Panc1 (cell line): ENCODE measurements at regions not wholly inside any gene's neighbourhood (a gene's known extent, or its start where the extent isn't known, plus 50 kb on each side); places are given as distances from the start of the nearest gene placed in this dataset.
A peak's percentile ranks its signal among the peaks of the same experiment; 100 is the strongest.

Experiments used
- ATAC-seq: fragments of 200-7000 bp; cut with Tn5 transposase; 2 replicates; pipeline ENCODE4 v1.9.1; 2020; ENCODE audit warnings: mild to moderate bottlenecking, moderate library complexity
- BruUV-seq: library from RNA; stranded (reverse); fragments of 400-500 nt; replicated peaks from 2 replicates; lab custom pipeline; 2021; lab: Mats Ljungman, UMichigan
- CTCF ChIA-PET: fragments of 300-600 bp; sonication (Branson Sonifier 250); formaldehyde crosslinking; loops from one replicate; lab custom pipeline; 2022; ENCODE audit warnings: antibody characterized with exemption; lab: Charles Lee
- POLR2A ChIA-PET: fragments of 300-600 bp; sonication (Branson Sonifier 250); formaldehyde crosslinking; loops from one replicate; lab custom pipeline; 2022; ENCODE audit warnings: antibody characterized with exemption; lab: Charles Lee
- DNase-seq: peaks from one replicate; pipeline ENCODE4 v3.0.0-alpha.2; 2010; ENCODE audit warnings: low read depth, low spot score
- H3K27ac ChIP-seq: 2 replicates; pipeline ENCODE4 v1.5.1; 2011; ENCODE audit warnings: mild to moderate bottlenecking, low read length, inconsistent platforms
- H3K27me3 ChIP-seq: fragments of 200-500 bp; sonication (Bioruptor generic); 2 replicates; pipeline ENCODE4 v1.6.0; 2014; ENCODE audit warnings: low read length, inconsistent platforms; ENCODE audit not compliant: control insufficient read depth, insufficient read depth
- H3K36me3 ChIP-seq: fragments of 200-500 bp; sonication (Bioruptor generic); 2 replicates; pipeline ENCODE4 v1.5.1; 2014; ENCODE audit warnings: inconsistent platforms, mild to moderate bottlenecking, low read length, moderate library complexity; ENCODE audit not compliant: control insufficient read depth, insufficient read depth
- H3K4me1 ChIP-seq: 2 replicates; pipeline ENCODE4 v1.5.1; 2011; ENCODE audit warnings: inconsistent platforms, mild to moderate bottlenecking, low read length, moderate library complexity; ENCODE audit not compliant: control insufficient read depth, insufficient read depth
- H3K4me3 ChIP-seq, 2 experiments: 2 replicates each; pipeline ENCODE4 v1.5.1; 2011 to 2012; ENCODE audit warnings: low read depth in 2 of 2, low read length in 2 of 2, mild to moderate bottlenecking in 2 of 2, inconsistent platforms in 1 of 2, moderate library complexity in 1 of 2
- H3K9me3 ChIP-seq: fragments of 200-500 bp; sonication (Bioruptor generic); 2 replicates; pipeline ENCODE4 v1.5.1; 2014; ENCODE audit warnings: low read depth, mild to moderate bottlenecking, inconsistent platforms, low read length, moderate library complexity; ENCODE audit not compliant: control insufficient read depth, insufficient read depth
- CTCF ChIP-seq: fragments of 450-650 bp; IDR thresholded peaks from 2 replicates; pipeline ENCODE4 v1.5.1; 2017; ENCODE audit warnings: mild to moderate bottlenecking
- POLR2AphosphoS5 ChIP-seq: IDR thresholded peaks from 2 replicates; pipeline ENCODE4 v1.6.1; 2012; ENCODE audit warnings: mild to moderate bottlenecking, low read depth, low read length, moderate library complexity
- SIN3A ChIP-seq: IDR thresholded peaks from 2 replicates; pipeline ENCODE4 v1.6.1; 2012; ENCODE audit warnings: low read depth, mild to moderate bottlenecking, low read length, moderate library complexity, borderline replicate concordance; ENCODE audit not compliant: insufficient read depth
- TCF7L2 ChIP-seq: IDR thresholded peaks from 2 replicates; pipeline ENCODE4 v1.6.1; 2011; ENCODE audit warnings: mild to moderate bottlenecking, low read depth, low read length, inconsistent platforms
- in situ Hi-C: cut with HindIII; loops from 2 replicates; pipeline ENCODE4 v1.10.0; 2016; ENCODE audit warnings: low sequenced_read_pairs, low pct_unique_long_range_greater_than_20kb
- intact Hi-C: fragments of 100-400 bp; cut with micrococcal nuclease; formaldehyde crosslinking; loops from one replicate; pipeline ENCODE4 v1.10.0; 2022; ENCODE audit not compliant: unreplicated experiment
- TF ChIP-seq, protein P1 (sequence below), 2 experiments: IDR thresholded peaks; 2 replicates each; pipeline ENCODE4 v1.6.1; 2011 to 2012; ENCODE audit warnings: low read depth in 2 of 2, control low read depth in 1 of 2, low read length in 1 of 2, mild to moderate bottlenecking in 1 of 2, moderate library complexity in 1 of 2; ENCODE audit not compliant: insufficient read depth in 1 of 2

GRCh38 chr5:71914281-71914680 is 193.0 kb upstream of the MAP1B start:
- DNase-seq (no peak), ATAC-seq (no peak)
- no peak for TF ChIP-seq SIN3A
- no peak for TF ChIP-seq POLR2AphosphoS5
- TF ChIP-seq CTCF: no peak
- TF ChIP-seq, protein P1, sequence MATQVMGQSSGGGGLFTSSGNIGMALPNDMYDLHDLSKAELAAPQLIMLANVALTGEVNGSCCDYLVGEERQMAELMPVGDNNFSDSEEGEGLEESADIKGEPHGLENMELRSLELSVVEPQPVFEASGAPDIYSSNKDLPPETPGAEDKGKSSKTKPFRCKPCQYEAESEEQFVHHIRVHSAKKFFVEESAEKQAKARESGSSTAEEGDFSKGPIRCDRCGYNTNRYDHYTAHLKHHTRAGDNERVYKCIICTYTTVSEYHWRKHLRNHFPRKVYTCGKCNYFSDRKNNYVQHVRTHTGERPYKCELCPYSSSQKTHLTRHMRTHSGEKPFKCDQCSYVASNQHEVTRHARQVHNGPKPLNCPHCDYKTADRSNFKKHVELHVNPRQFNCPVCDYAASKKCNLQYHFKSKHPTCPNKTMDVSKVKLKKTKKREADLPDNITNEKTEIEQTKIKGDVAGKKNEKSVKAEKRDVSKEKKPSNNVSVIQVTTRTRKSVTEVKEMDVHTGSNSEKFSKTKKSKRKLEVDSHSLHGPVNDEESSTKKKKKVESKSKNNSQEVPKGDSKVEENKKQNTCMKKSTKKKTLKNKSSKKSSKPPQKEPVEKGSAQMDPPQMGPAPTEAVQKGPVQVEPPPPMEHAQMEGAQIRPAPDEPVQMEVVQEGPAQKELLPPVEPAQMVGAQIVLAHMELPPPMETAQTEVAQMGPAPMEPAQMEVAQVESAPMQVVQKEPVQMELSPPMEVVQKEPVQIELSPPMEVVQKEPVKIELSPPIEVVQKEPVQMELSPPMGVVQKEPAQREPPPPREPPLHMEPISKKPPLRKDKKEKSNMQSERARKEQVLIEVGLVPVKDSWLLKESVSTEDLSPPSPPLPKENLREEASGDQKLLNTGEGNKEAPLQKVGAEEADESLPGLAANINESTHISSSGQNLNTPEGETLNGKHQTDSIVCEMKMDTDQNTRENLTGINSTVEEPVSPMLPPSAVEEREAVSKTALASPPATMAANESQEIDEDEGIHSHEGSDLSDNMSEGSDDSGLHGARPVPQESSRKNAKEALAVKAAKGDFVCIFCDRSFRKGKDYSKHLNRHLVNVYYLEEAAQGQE (IDR thresholded peaks at IDR 0.05; ENCODE audit: insufficient read depth in 1 of 2, low read depth in 2 of 2, low read length in 1 of 2): no peak
- no peak for TF ChIP-seq TCF7L2
- Histone ChIP-seq H3K27ac (no peak overlapping the region), H3K27me3 (peaks cover 3% of the 10 kb centered on the region; the same call in 1 of the 2 replicates), H3K4me1 (no peaks in the 10 kb centered on the region), H3K9me3 (no peaks in the 10 kb centered on the region), H3K4me3 (no peak overlapping the region), H3K36me3 (no peaks in the 10 kb centered on the region)
- ChIA-PET CTCF (no interaction called here), POLR2A (no interaction called here)
- BruUV-seq: no TSS peak
- intact Hi-C loops: no loop called here
- in situ Hi-C loops: no loop called here

DNA sequence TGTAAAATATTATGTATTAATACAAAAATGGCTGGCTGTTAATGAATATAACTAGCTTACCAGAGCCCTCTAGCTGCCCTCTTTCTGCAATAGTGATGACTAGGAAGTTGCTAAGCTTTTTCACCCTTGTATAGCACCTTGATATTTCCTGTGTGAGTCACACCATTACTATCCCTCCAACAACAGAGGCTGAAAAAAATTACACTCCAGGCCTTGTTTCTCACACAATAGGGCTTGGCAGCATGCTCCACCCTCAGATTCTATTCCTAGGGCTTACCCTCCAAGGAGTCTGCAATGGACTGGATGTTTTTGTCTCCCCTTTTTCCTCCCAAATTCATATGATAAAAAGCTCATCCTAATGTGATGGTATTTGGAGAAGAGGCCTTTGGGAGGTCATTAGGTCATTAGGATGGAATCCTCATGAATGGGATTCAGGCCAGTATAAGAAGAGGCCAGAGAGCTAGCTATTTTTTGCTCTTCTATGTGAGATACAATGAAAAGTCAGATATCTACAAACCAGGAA is 184.6 kb upstream of the MAP1B start:
- in situ Hi-C loops (no loop called here), intact Hi-C loops (no loop called here)
- Histone ChIP-seq H3K4me1 (no peaks in the 10 kb centered on the region), H3K27me3 (no peaks in the 10 kb centered on the region; the same call in 1 of the 2 replicates), H3K9me3 (peaks cover 3% of the 10 kb centered on the region; the same call in 1 of the 2 replicates), H3K4me3 (no peak overlapping the region), H3K27ac (no peak overlapping the region), H3K36me3 (no peaks in the 10 kb centered on the region)
- DNase-seq (peak; percentile 69), ATAC-seq (peak; percentile 71; the same call in 1 of the 2 replicates)
- no TSS peak for BruUV-seq
- TF ChIP-seq, protein P1 (IDR thresholded peaks at IDR 0.05; ENCODE audit: insufficient read depth in 1 of 2, low read depth in 2 of 2, low read length in 1 of 2): no peak
- no peak for TF ChIP-seq POLR2AphosphoS5
- TF ChIP-seq CTCF: no peak
- no peak for TF ChIP-seq SIN3A
- TF ChIP-seq TCF7L2: no peak
- POLR2A ChIA-PET: no interaction called here
- CTCF ChIA-PET: interaction anchor here (0.6 kb wide), 1 partner anchor 89 kb away, joined by 11 read pairs; no protein-coding TSS in a partner anchor
